HCT116 (cell line): ENCODE measurements at regions not wholly inside any gene's neighbourhood (a gene's known extent, or its start where the extent isn't known, plus 50 kb on each side); places are given as distances from the start of the nearest gene placed in this dataset.

Experiments used
- ATAC-seq: fragments of 200-7000 bp; cut with Tn5 transposase; 2 replicates; pipeline ENCODE4 v1.9.1; 2020; ENCODE audit warnings: mild to moderate bottlenecking, moderate library complexity
- BruUV-seq: library from RNA; stranded (reverse); fragments of 400-500 nt; replicated peaks from 2 replicates; lab custom pipeline; 2021; lab: Mats Ljungman, UMichigan
- CTCF ChIA-PET: fragments of 300-600 bp; sonication (Branson Sonifier 250); formaldehyde crosslinking; loops from one replicate; lab custom pipeline; 2021; ENCODE audit warnings: antibody characterized with exemption; lab: Charles Lee
- POLR2A ChIA-PET: fragments of 300-600, 350-600 bp; sonication (Branson Sonifier 250); formaldehyde crosslinking; loops from one replicate; lab custom pipeline; 2021; ENCODE audit warnings: antibody characterized with exemption; lab: Charles Lee
- RAD21 ChIA-PET, 2 experiments: fragments of 300-600 bp; sonication (Branson Sonifier 250); formaldehyde crosslinking; loops; one replicate each; lab custom pipeline; 2023; ENCODE audit warnings: low total read pairs in 2 of 2; ENCODE audit not compliant: uncharacterized antibody in 2 of 2, unreplicated experiment in 2 of 2, low non-redundant PET in 1 of 2; lab: Charles Lee
- DNase-seq: peaks from one replicate; pipeline ENCODE4 v3.0.0-alpha.2; 2010; ENCODE audit warnings: low read depth, low spot score
- H2AFZ ChIP-seq: fragments of 200-600 bp; shearing (Covaris generic), sonication (generic); 2 replicates; pipeline ENCODE4 v1.6.1; 2017; ENCODE audit warnings: low read depth, mixed run types, mixed read lengths, antibody characterized with exemption, low read length; ENCODE audit not compliant: poor library complexity, severe bottlenecking
- H3K27ac ChIP-seq: 2 replicates; pipeline ENCODE4 v1.5.1; 2012; ENCODE audit warnings: low read depth, low read length
- H3K27me3 ChIP-seq: fragments of 200-600 bp; sonication (generic); 2 replicates; pipeline ENCODE4 v1.6.1; 2016; ENCODE audit warnings: mixed run types, low read length, mixed read lengths; ENCODE audit not compliant: insufficient read depth
- H3K36me3 ChIP-seq, 2 experiments: fragments of 200-500 bp in 1 of 2; fragments of 200-600 bp in 1 of 2; sonication (Bioruptor generic) in 1 of 2; sonication (generic) in 1 of 2; 2 replicates each; pipeline versions ENCODE4 v1.5.1 to v1.6.1; 2014 to 2016; ENCODE audit warnings: low read length in 2 of 2, inconsistent platforms in 1 of 2, mixed read lengths in 1 of 2, mixed run types in 1 of 2; ENCODE audit not compliant: insufficient read depth in 2 of 2, control insufficient read depth in 1 of 2
- H3K4me1 ChIP-seq, 2 experiments: fragments of 200-600 bp in 1 of 2; sonication (generic) in 1 of 2; 2 replicates each; pipeline versions ENCODE4 v1.5.1 to v1.6.1; 2012 to 2017; ENCODE audit warnings: low read length in 2 of 2, inconsistent platforms in 1 of 2, mild to moderate bottlenecking in 1 of 2, mixed read lengths in 1 of 2, mixed run types in 1 of 2, moderate library complexity in 1 of 2; ENCODE audit not compliant: insufficient read depth in 2 of 2, control insufficient read depth in 1 of 2
- H3K4me2 ChIP-seq: fragments of 200-600 bp; sonication (generic); 2 replicates; pipeline ENCODE4 v1.6.1; 2017; ENCODE audit warnings: mixed run types, low read length, mixed read lengths
- H3K4me3 ChIP-seq, 2 experiments: fragments of 200-600 bp in 1 of 2; sonication (generic) in 1 of 2; replicated peaks in 1 of 2; 2 replicates each; pipeline ENCODE4 v1.5.1; 2011 to 2016; ENCODE audit warnings: low read length in 2 of 2, control low read depth in 1 of 2, low read depth in 1 of 2, mild to moderate bottlenecking in 1 of 2, mixed read lengths in 1 of 2, mixed run types in 1 of 2
- H3K79me2 ChIP-seq: fragments of 200-600 bp; sonication (generic); 2 replicates; pipeline ENCODE4 v1.6.1; 2017; ENCODE audit warnings: mild to moderate bottlenecking, mixed run types, low read length, moderate library complexity, mixed read lengths; ENCODE audit not compliant: insufficient read depth
- H3K9ac ChIP-seq: fragments of 200-600 bp; sonication (generic); 2 replicates; pipeline ENCODE4 v1.6.1; 2016; ENCODE audit warnings: low read length, mixed read lengths
- H3K9me2 ChIP-seq: fragments of 200-600 bp; sonication (generic), shearing (Covaris generic); 2 replicates; pipeline ENCODE4 v1.6.1; 2017; ENCODE audit warnings: mixed run types, mild to moderate bottlenecking, moderate library complexity; ENCODE audit not compliant: insufficient read depth
- H3K9me3 ChIP-seq, 2 experiments: fragments of 200-500 bp in 1 of 2; fragments of 200-600 bp in 1 of 2; sonication (Bioruptor generic) in 1 of 2; sonication (generic) in 1 of 2; 2 replicates each; pipeline ENCODE4 v1.6.1; 2014 to 2017; ENCODE audit warnings: low read length in 2 of 2, mixed read lengths in 2 of 2, inconsistent platforms in 1 of 2, low read depth in 1 of 2, mild to moderate bottlenecking in 1 of 2, mixed run types in 1 of 2, moderate library complexity in 1 of 2; ENCODE audit not compliant: control insufficient read depth in 1 of 2, insufficient read depth in 1 of 2
- H4K20me1 ChIP-seq: fragments of 200-600 bp; sonication (generic), shearing (Covaris generic); 2 replicates; pipeline ENCODE4 v1.6.1; 2017; ENCODE audit warnings: mixed run types, mild to moderate bottlenecking, moderate library complexity; ENCODE audit not compliant: insufficient read depth
- CTCF ChIP-seq, 3 experiments: fragments of 200-600 bp in 1 of 3; sonication (generic) in 1 of 3; IDR thresholded peaks in 2 of 3; conservative IDR thresholded peaks in 1 of 3; 2 replicates each; pipeline ENCODE4 v1.5.1; 2012 to 2017; ENCODE audit warnings: low read depth in 2 of 3, low read length in 2 of 3, antibody characterized with exemption in 1 of 3, borderline replicate concordance in 1 of 3, control low read depth in 1 of 3, mild to moderate bottlenecking in 1 of 3, mixed read lengths in 1 of 3, mixed run types in 1 of 3, moderate library complexity in 1 of 3; ENCODE audit not compliant: insufficient read depth in 1 of 3
- EGR1 ChIP-seq: IDR thresholded peaks from 2 replicates; pipeline ENCODE4 v1.6.1; 2012; ENCODE audit warnings: low read depth
- ELF1 ChIP-seq: IDR thresholded peaks from 2 replicates; pipeline ENCODE4 v1.6.1; 2012; ENCODE audit warnings: low read depth, borderline replicate concordance
- EZH2phosphoT487 ChIP-seq: fragments of 200-600 bp; IDR thresholded peaks from 2 replicates; pipeline ENCODE4 v1.6.1; 2018; ENCODE audit warnings: antibody characterized with exemption, borderline replicate concordance
- FOSL1 ChIP-seq: IDR thresholded peaks from 2 replicates; pipeline ENCODE4 v1.6.1; 2012; ENCODE audit warnings: low read depth
- POLR2AphosphoS5 ChIP-seq: IDR thresholded peaks from 2 replicates; pipeline ENCODE4 v1.6.1; 2011; ENCODE audit warnings: mild to moderate bottlenecking, low read depth, low read length, moderate library complexity
- SRF ChIP-seq: IDR thresholded peaks from 2 replicates; pipeline ENCODE4 v1.6.1; 2012; ENCODE audit warnings: low read depth
- TCF7L2 ChIP-seq: IDR thresholded peaks from 2 replicates; pipeline ENCODE4 v1.7.0; 2011; ENCODE audit warnings: borderline replicate concordance, inconsistent platforms; ENCODE audit not compliant: insufficient read depth, insufficient read length; ENCODE audit errors: extremely low read depth
- YY1 ChIP-seq: IDR thresholded peaks from 2 replicates; pipeline ENCODE4 v1.6.1; 2011; ENCODE audit warnings: low read length, low read depth, moderate library complexity, mild to moderate bottlenecking; ENCODE audit not compliant: insufficient replicate concordance; ENCODE audit errors: extremely low read depth
- ZNF274 ChIP-seq: fragments of 200-500 bp; sonication (Bioruptor generic); IDR thresholded peaks from 2 replicates; pipeline ENCODE4 v1.6.1; 2014; ENCODE audit warnings: mild to moderate bottlenecking, low read depth, low read length, inconsistent platforms
- intact Hi-C: fragments of 100-400 bp; cut with micrococcal nuclease; formaldehyde crosslinking; loops from 2 replicates; pipeline ENCODE4 v1.10.0; 2022

- H3K4me2 ChIP-seq = no peak overlapping the region
- H3K4me3 ChIP-seq = no peak overlapping the region
- no peaks in the 10 kb centered on the region for H4K20me1 ChIP-seq
- ChIA-PET POLR2A (no interaction called here), RAD21 (no interaction called here), CTCF (no interaction called here)
- DNase-seq (no peak), ATAC-seq (no peak)
- H3K27ac ChIP-seq = no peak overlapping the region
- no peak overlapping the region for H2AFZ ChIP-seq
- no peaks in the 10 kb centered on the region for H3K27me3 ChIP-seq
- H3K4me1 ChIP-seq = no peaks in the 10 kb centered on the region
- no peaks in the 10 kb centered on the region for H3K36me3 ChIP-seq
- peaks cover 6 to 19% of the 10 kb centered on the region in 2 experiments; a peak in 2 of 4 replicates for H3K9me3 ChIP-seq
- intact Hi-C loops = no loop called here
- no TSS peak for BruUV-seq
- no peaks in the 10 kb centered on the region for H3K9me2 ChIP-seq
- no peak for TF ChIP-seq ELF1
- no peak for TF ChIP-seq POLR2AphosphoS5
- no peak for TF ChIP-seq CTCF (IDR thresholded peaks at IDR 0.05 in 2 of 3, conservative IDR thresholded peaks at IDR 0.05 in 1 of 3; ENCODE audit: borderline replicate concordance in 1 of 3, insufficient read depth in 1 of 3, low read depth in 2 of 3, low read length in 2 of 3)
- TF ChIP-seq EGR1 = no peak
- TF ChIP-seq TCF7L2 = no peak
- TF ChIP-seq ZNF274 = no peak
- TF ChIP-seq YY1 = no peak
- no peak for TF ChIP-seq SRF
- TF ChIP-seq EZH2phosphoT487 = no peak
- no peak for TF ChIP-seq FOSL1
- no peak overlapping the region for H3K9ac ChIP-seq
- no peaks in the 10 kb centered on the region for H3K79me2 ChIP-seq
Observed at GRCh38 chr4:62531731-62532130, 1331.6 kb downstream of the ADGRL3 start.
